Brain microvascular endothelial cell (primary cell): ENCODE measurements at regions not wholly inside any gene's neighbourhood (a gene's known extent, or its start where the extent isn't known, plus 50 kb on each side); places are given as distances from the start of the nearest gene placed in this dataset.
A peak's percentile ranks its signal among the peaks of the same experiment; 100 is the strongest.

Source experiments
- DNase-seq: peaks from one replicate; pipeline ENCODE4 v3.0.0-alpha.2; 2020
- H3K27ac ChIP-seq: fragments of 250-450 bp; sonication (Bioruptor Pico); 2 replicates; pipeline ENCODE4 v1.5.1; 2020; ENCODE audit warnings: mild to moderate bottlenecking, moderate library complexity
- H3K27me3 ChIP-seq: fragments of 250-450 bp; sonication (Bioruptor Pico); replicated peaks from 2 replicates; pipeline ENCODE4 v1.5.1; 2020; ENCODE audit warnings: mild to moderate bottlenecking
- H3K36me3 ChIP-seq: fragments of 250-450 bp; sonication (Bioruptor Pico); replicated peaks from 2 replicates; pipeline ENCODE4 v1.5.1; 2020; ENCODE audit warnings: mild to moderate bottlenecking
- H3K4me3 ChIP-seq: 2 replicates; pipeline ENCODE4 v1.5.1; 2011; ENCODE audit warnings: low read depth, mild to moderate bottlenecking, control low read depth, low read length, moderate library complexity
- CTCF ChIP-seq: IDR thresholded peaks from 2 replicates; pipeline ENCODE4 v1.5.1; 2011; ENCODE audit warnings: low read depth, mild to moderate bottlenecking, moderate library complexity, low read length, control low read depth, inconsistent platforms; ENCODE audit errors: missing control alignments
- in situ Hi-C: cut with HindIII; loops from 2 replicates; pipeline ENCODE4 v1.10.0; 2017; ENCODE audit warnings: low sequenced_read_pairs, low pct_ligation_motif_present

GRCh38 chr13:97131447-97131846, 90.7 kb upstream of the MBNL2 start:
- Histone ChIP-seq H3K27me3 (no peaks in the 10 kb centered on the region), H3K27ac (no peak overlapping the region), H3K36me3 (no peaks in the 10 kb centered on the region), H3K4me3 (no peak overlapping the region)
- DNase-seq, result no peak
- no peak for TF ChIP-seq CTCF
- in situ Hi-C loops, result no loop called here

GRCh38 chr13:97133554-97133953, 88.6 kb upstream of the MBNL2 start:
- H3K4me3 ChIP-seq, result no peak overlapping the region
- H3K27me3 ChIP-seq, result no peaks in the 10 kb centered on the region
- no peak for DNase-seq
- in situ Hi-C loops, result no loop called here
- no peak overlapping the region for H3K27ac ChIP-seq
- TF ChIP-seq CTCF, result no peak
- H3K36me3 ChIP-seq, result no peaks in the 10 kb centered on the region

- no peak for DNase-seq
- in situ Hi-C loops, result no loop called here
- Histone ChIP-seq H3K27ac (no peak overlapping the region), H3K27me3 (no peaks in the 10 kb centered on the region), H3K4me3 (no peak overlapping the region), H3K36me3 (no peaks in the 10 kb centered on the region)
- no peak for TF ChIP-seq CTCF
These were observed 88.2 kb upstream of the MBNL2 start for GRCh38 chr13:97133955-97134354.

- no peak for TF ChIP-seq CTCF
- Histone ChIP-seq H3K27me3 (no peaks in the 10 kb centered on the region), H3K36me3 (no peaks in the 10 kb centered on the region), H3K27ac (no peak overlapping the region), H3K4me3 (no peak overlapping the region)
- peak; percentile 61 for DNase-seq
- in situ Hi-C loops, result no loop called here
These were observed 87.6 kb upstream of the MBNL2 start for GRCh38 chr13:97134364-97135095.

GRCh38 chr13:97135883-97136282, 86.2 kb upstream of the MBNL2 start:
- Histone ChIP-seq H3K4me3 (no peak overlapping the region), H3K27me3 (no peaks in the 10 kb centered on the region), H3K27ac (no peak overlapping the region), H3K36me3 (no peaks in the 10 kb centered on the region)
- no peak for TF ChIP-seq CTCF
- in situ Hi-C loops, result no loop called here
- no peak for DNase-seq

GRCh38 chr13:97136418-97136817, 85.7 kb upstream of the MBNL2 start:
- in situ Hi-C loops, result no loop called here
- Histone ChIP-seq H3K36me3 (no peaks in the 10 kb centered on the region), H3K4me3 (no peak overlapping the region), H3K27me3 (no peaks in the 10 kb centered on the region), H3K27ac (no peak overlapping the region)
- no peak for DNase-seq
- no peak for TF ChIP-seq CTCF
